ENCODE measurements at regions not wholly inside any gene's neighbourhood (a gene's known extent, or its start where the extent isn't known, plus 50 kb on each side); places are given as distances from the start of the nearest gene placed in this dataset.

DNA sequence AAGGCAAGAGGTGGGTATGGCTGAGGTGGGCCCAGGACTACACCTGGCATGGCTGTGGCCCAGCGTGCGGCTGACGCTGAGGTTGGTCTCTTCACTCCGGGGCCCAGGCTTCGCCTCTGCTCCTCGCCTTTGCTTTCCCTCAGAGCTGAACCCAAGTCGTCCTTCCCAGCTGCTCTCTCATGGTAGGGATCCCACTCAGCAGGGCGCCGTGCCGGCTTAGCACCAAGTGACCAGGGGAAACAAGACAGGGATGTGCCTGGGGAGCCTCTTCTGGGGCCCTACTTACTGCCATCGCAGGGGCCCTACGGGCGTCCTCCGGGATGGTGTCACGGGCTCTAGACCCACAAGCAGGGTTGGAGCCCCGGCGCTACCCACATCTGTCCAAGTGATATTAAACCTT, 138.1 kb upstream of the ALKAL2 start:
- TF ChIP-seq POLR2A (IDR thresholded peaks at IDR 0.05): no peak
- TF ChIP-seq, protein P1, sequence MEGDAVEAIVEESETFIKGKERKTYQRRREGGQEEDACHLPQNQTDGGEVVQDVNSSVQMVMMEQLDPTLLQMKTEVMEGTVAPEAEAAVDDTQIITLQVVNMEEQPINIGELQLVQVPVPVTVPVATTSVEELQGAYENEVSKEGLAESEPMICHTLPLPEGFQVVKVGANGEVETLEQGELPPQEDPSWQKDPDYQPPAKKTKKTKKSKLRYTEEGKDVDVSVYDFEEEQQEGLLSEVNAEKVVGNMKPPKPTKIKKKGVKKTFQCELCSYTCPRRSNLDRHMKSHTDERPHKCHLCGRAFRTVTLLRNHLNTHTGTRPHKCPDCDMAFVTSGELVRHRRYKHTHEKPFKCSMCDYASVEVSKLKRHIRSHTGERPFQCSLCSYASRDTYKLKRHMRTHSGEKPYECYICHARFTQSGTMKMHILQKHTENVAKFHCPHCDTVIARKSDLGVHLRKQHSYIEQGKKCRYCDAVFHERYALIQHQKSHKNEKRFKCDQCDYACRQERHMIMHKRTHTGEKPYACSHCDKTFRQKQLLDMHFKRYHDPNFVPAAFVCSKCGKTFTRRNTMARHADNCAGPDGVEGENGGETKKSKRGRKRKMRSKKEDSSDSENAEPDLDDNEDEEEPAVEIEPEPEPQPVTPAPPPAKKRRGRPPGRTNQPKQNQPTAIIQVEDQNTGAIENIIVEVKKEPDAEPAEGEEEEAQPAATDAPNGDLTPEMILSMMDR (IDR thresholded peaks at IDR 0.05): no peak

Data from thyroid gland (tissue), 4 donors.